HCT116 (cell line): ENCODE measurements at regions not wholly inside any gene's neighbourhood (a gene's known extent, or its start where the extent isn't known, plus 50 kb on each side); places are given as distances from the start of the nearest gene placed in this dataset.

Experiments
- ATAC-seq: fragments of 200-7000 bp; cut with Tn5 transposase; 2 replicates; pipeline ENCODE4 v1.9.1; 2020; ENCODE audit warnings: mild to moderate bottlenecking, moderate library complexity
- BruUV-seq: library from RNA; stranded (reverse); fragments of 400-500 nt; replicated peaks from 2 replicates; lab custom pipeline; 2021; lab: Mats Ljungman, UMichigan
- CTCF ChIA-PET: fragments of 300-600 bp; sonication (Branson Sonifier 250); formaldehyde crosslinking; loops from one replicate; lab custom pipeline; 2021; ENCODE audit warnings: antibody characterized with exemption; lab: Charles Lee
- POLR2A ChIA-PET: fragments of 300-600, 350-600 bp; sonication (Branson Sonifier 250); formaldehyde crosslinking; loops from one replicate; lab custom pipeline; 2021; ENCODE audit warnings: antibody characterized with exemption; lab: Charles Lee
- RAD21 ChIA-PET, 2 experiments: fragments of 300-600 bp; sonication (Branson Sonifier 250); formaldehyde crosslinking; loops; one replicate each; lab custom pipeline; 2023; ENCODE audit warnings: low total read pairs in 2 of 2; ENCODE audit not compliant: uncharacterized antibody in 2 of 2, unreplicated experiment in 2 of 2, low non-redundant PET in 1 of 2; lab: Charles Lee
- DNase-seq: peaks from one replicate; pipeline ENCODE4 v3.0.0-alpha.2; 2010; ENCODE audit warnings: low read depth, low spot score
- H2AFZ ChIP-seq: fragments of 200-600 bp; shearing (Covaris generic), sonication (generic); 2 replicates; pipeline ENCODE4 v1.6.1; 2017; ENCODE audit warnings: low read depth, mixed run types, mixed read lengths, antibody characterized with exemption, low read length; ENCODE audit not compliant: poor library complexity, severe bottlenecking
- H3K27ac ChIP-seq: 2 replicates; pipeline ENCODE4 v1.5.1; 2012; ENCODE audit warnings: low read depth, low read length
- H3K27me3 ChIP-seq: fragments of 200-600 bp; sonication (generic); 2 replicates; pipeline ENCODE4 v1.6.1; 2016; ENCODE audit warnings: mixed run types, low read length, mixed read lengths; ENCODE audit not compliant: insufficient read depth
- H3K36me3 ChIP-seq, 2 experiments: fragments of 200-500 bp in 1 of 2; fragments of 200-600 bp in 1 of 2; sonication (Bioruptor generic) in 1 of 2; sonication (generic) in 1 of 2; 2 replicates each; pipeline versions ENCODE4 v1.5.1 to v1.6.1; 2014 to 2016; ENCODE audit warnings: low read length in 2 of 2, inconsistent platforms in 1 of 2, mixed read lengths in 1 of 2, mixed run types in 1 of 2; ENCODE audit not compliant: insufficient read depth in 2 of 2, control insufficient read depth in 1 of 2
- H3K4me1 ChIP-seq, 2 experiments: fragments of 200-600 bp in 1 of 2; sonication (generic) in 1 of 2; 2 replicates each; pipeline versions ENCODE4 v1.5.1 to v1.6.1; 2012 to 2017; ENCODE audit warnings: low read length in 2 of 2, inconsistent platforms in 1 of 2, mild to moderate bottlenecking in 1 of 2, mixed read lengths in 1 of 2, mixed run types in 1 of 2, moderate library complexity in 1 of 2; ENCODE audit not compliant: insufficient read depth in 2 of 2, control insufficient read depth in 1 of 2
- H3K4me2 ChIP-seq: fragments of 200-600 bp; sonication (generic); 2 replicates; pipeline ENCODE4 v1.6.1; 2017; ENCODE audit warnings: mixed run types, low read length, mixed read lengths
- H3K4me3 ChIP-seq, 2 experiments: fragments of 200-600 bp in 1 of 2; sonication (generic) in 1 of 2; replicated peaks in 1 of 2; 2 replicates each; pipeline ENCODE4 v1.5.1; 2011 to 2016; ENCODE audit warnings: low read length in 2 of 2, control low read depth in 1 of 2, low read depth in 1 of 2, mild to moderate bottlenecking in 1 of 2, mixed read lengths in 1 of 2, mixed run types in 1 of 2
- H3K79me2 ChIP-seq: fragments of 200-600 bp; sonication (generic); 2 replicates; pipeline ENCODE4 v1.6.1; 2017; ENCODE audit warnings: mild to moderate bottlenecking, mixed run types, low read length, moderate library complexity, mixed read lengths; ENCODE audit not compliant: insufficient read depth
- H3K9ac ChIP-seq: fragments of 200-600 bp; sonication (generic); 2 replicates; pipeline ENCODE4 v1.6.1; 2016; ENCODE audit warnings: low read length, mixed read lengths
- H3K9me2 ChIP-seq: fragments of 200-600 bp; sonication (generic), shearing (Covaris generic); 2 replicates; pipeline ENCODE4 v1.6.1; 2017; ENCODE audit warnings: mixed run types, mild to moderate bottlenecking, moderate library complexity; ENCODE audit not compliant: insufficient read depth
- H3K9me3 ChIP-seq, 2 experiments: fragments of 200-500 bp in 1 of 2; fragments of 200-600 bp in 1 of 2; sonication (Bioruptor generic) in 1 of 2; sonication (generic) in 1 of 2; 2 replicates each; pipeline ENCODE4 v1.6.1; 2014 to 2017; ENCODE audit warnings: low read length in 2 of 2, mixed read lengths in 2 of 2, inconsistent platforms in 1 of 2, low read depth in 1 of 2, mild to moderate bottlenecking in 1 of 2, mixed run types in 1 of 2, moderate library complexity in 1 of 2; ENCODE audit not compliant: control insufficient read depth in 1 of 2, insufficient read depth in 1 of 2
- H4K20me1 ChIP-seq: fragments of 200-600 bp; sonication (generic), shearing (Covaris generic); 2 replicates; pipeline ENCODE4 v1.6.1; 2017; ENCODE audit warnings: mixed run types, mild to moderate bottlenecking, moderate library complexity; ENCODE audit not compliant: insufficient read depth
- CEBPB ChIP-seq: IDR thresholded peaks from 2 replicates; pipeline ENCODE4 v1.6.1; 2012; ENCODE audit warnings: low read depth
- EGR1 ChIP-seq: IDR thresholded peaks from 2 replicates; pipeline ENCODE4 v1.6.1; 2012; ENCODE audit warnings: low read depth
- ELF1 ChIP-seq: IDR thresholded peaks from 2 replicates; pipeline ENCODE4 v1.6.1; 2012; ENCODE audit warnings: low read depth, borderline replicate concordance
- EZH2 ChIP-seq: fragments of 200-600 bp; sonication (generic); IDR thresholded peaks from 2 replicates; pipeline ENCODE4 v1.6.1; 2017; ENCODE audit warnings: antibody characterized with exemption, mixed run types
- JUND ChIP-seq: IDR thresholded peaks from 2 replicates; pipeline ENCODE4 v1.6.1; 2012
- SP1 ChIP-seq: IDR thresholded peaks from 2 replicates; pipeline ENCODE4 v1.6.1; 2012; ENCODE audit warnings: low read depth
- SRF ChIP-seq: IDR thresholded peaks from 2 replicates; pipeline ENCODE4 v1.6.1; 2012; ENCODE audit warnings: low read depth
- ZNF274 ChIP-seq: fragments of 200-500 bp; sonication (Bioruptor generic); IDR thresholded peaks from 2 replicates; pipeline ENCODE4 v1.6.1; 2014; ENCODE audit warnings: mild to moderate bottlenecking, low read depth, low read length, inconsistent platforms
- intact Hi-C: fragments of 100-400 bp; cut with micrococcal nuclease; formaldehyde crosslinking; loops from 2 replicates; pipeline ENCODE4 v1.10.0; 2022
- TF ChIP-seq, protein P1 (sequence below): IDR thresholded peaks from 2 replicates; pipeline ENCODE4 v1.6.1; 2012
- TF ChIP-seq, protein P2 (sequence below): IDR thresholded peaks from 2 replicates; pipeline ENCODE4 v1.6.1; 2011; ENCODE audit warnings: mild to moderate bottlenecking, low read length, moderate library complexity; ENCODE audit not compliant: insufficient replicate concordance; ENCODE audit errors: extremely low read depth

DNA sequence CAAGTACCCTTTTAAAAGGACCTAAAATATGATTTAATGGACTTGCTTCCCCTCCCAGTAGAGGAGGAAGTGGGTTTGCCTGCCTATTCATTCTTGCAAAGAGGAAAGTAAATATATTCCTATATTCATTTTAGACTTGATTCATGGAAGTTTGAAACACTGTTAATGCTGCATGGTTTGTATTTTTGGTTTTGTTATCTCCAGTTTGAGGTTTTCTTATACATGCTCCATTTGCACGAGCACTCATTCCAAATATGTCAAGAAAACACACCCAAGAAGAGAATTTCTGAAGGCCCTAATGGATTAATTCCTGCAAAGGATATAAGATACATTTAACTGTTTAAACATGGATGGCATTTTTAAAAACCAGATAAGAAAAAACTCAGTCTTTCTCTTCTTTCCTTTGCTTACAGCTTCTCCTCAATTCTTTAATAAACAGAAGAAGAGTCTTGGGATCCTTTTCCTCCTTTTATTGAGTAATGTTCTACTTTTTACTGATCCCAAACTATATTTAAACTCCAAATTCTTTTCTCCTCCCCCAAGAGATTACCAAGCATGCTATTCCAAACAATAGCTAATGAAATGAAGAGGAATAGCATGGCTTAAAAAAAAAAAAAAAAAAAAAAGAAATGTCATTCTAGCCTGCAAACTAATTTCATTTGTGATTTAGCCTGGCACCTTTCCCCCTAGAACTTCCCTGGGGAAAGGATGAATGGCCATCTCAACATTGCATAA lies 54.6 kb upstream of the LDB2 start:
- Histone ChIP-seq H3K4me2 (no peak overlapping the region), H4K20me1 (no peaks in the 10 kb centered on the region), H3K9me3 (no peaks in the 10 kb centered on the region), H3K9me2 (no peaks in the 10 kb centered on the region), H2AFZ (no peak overlapping the region), H3K4me1 (no peaks in the 10 kb centered on the region), H3K79me2 (no peaks in the 10 kb centered on the region), H3K4me3 (no peak overlapping the region), H3K27ac (no peak overlapping the region), H3K36me3 (no peaks in the 10 kb centered on the region), H3K9ac (no peak overlapping the region), H3K27me3 (peaks cover 3% of the 10 kb centered on the region; the same call in 1 of the 2 replicates)
- ChIA-PET POLR2A (no interaction called here), RAD21 (no interaction called here), CTCF (interaction anchor here (1.6 kb wide), 1 partner anchor 36 kb away, joined by 5 read pairs; no protein-coding TSS in a partner anchor)
- ATAC-seq: no peak
- intact Hi-C loops: no loop called here
- DNase-seq: no peak
- no TSS peak for BruUV-seq
- TF ChIP-seq SP1 (no peak), EZH2 (no peak), SRF (no peak), ELF1 (no peak)
- TF ChIP-seq, protein P1, sequence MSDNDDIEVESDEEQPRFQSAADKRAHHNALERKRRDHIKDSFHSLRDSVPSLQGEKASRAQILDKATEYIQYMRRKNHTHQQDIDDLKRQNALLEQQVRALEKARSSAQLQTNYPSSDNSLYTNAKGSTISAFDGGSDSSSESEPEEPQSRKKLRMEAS: no peak
- TF ChIP-seq, protein P2, sequence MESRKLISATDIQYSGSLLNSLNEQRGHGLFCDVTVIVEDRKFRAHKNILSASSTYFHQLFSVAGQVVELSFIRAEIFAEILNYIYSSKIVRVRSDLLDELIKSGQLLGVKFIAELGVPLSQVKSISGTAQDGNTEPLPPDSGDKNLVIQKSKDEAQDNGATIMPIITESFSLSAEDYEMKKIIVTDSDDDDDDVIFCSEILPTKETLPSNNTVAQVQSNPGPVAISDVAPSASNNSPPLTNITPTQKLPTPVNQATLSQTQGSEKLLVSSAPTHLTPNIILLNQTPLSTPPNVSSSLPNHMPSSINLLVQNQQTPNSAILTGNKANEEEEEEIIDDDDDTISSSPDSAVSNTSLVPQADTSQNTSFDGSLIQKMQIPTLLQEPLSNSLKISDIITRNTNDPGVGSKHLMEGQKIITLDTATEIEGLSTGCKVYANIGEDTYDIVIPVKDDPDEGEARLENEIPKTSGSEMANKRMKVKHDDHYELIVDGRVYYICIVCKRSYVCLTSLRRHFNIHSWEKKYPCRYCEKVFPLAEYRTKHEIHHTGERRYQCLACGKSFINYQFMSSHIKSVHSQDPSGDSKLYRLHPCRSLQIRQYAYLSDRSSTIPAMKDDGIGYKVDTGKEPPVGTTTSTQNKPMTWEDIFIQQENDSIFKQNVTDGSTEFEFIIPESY: no peak

DNA sequence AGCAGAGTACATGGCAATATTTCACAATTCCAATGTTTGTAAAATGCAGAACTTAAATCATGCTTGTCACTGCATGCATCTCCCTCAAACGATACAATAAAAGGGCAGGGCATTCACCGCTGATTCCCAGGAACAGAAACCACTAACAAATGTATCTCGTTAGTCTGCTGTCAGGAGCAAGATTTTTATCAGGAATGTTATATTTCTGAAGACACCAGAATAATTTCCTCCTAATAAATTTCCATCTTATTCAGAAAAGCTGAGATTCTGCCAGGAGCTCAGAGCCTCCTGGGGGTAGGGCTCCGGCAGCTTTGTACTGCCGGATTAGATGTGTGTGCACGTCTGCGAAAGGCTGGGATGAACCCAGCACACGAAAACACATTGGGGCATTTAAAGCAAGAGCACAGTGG lies 54.0 kb upstream of the LDB2 start:
- no peaks in the 10 kb centered on the region for H3K79me2 ChIP-seq
- H3K9ac ChIP-seq: no peak overlapping the region
- ATAC-seq: no peak
- no peak for TF ChIP-seq EGR1
- no peak for TF ChIP-seq SRF
- TF ChIP-seq, protein P2: no peak
- no peak for TF ChIP-seq ZNF274
- no peak for TF ChIP-seq CEBPB
- TF ChIP-seq ELF1: no peak
- no peak for TF ChIP-seq JUND
- RAD21 ChIA-PET: no interaction called here
- H3K9me2 ChIP-seq: no peaks in the 10 kb centered on the region
- peaks cover 3% of the 10 kb centered on the region; the same call in 1 of the 2 replicates for H3K27me3 ChIP-seq
- H3K27ac ChIP-seq: no peak overlapping the region
- no peaks in the 10 kb centered on the region for H3K4me1 ChIP-seq
- H3K4me2 ChIP-seq: no peak overlapping the region
- H3K9me3 ChIP-seq: no peaks in the 10 kb centered on the region
- H3K4me3 ChIP-seq: no peak overlapping the region
- H2AFZ ChIP-seq: no peak overlapping the region
- no TSS peak for BruUV-seq
- CTCF ChIA-PET: interaction anchor here (1.6 kb wide), 1 partner anchor 36 kb away, joined by 5 read pairs; no protein-coding TSS in a partner anchor
- H3K36me3 ChIP-seq: no peaks in the 10 kb centered on the region
- POLR2A ChIA-PET: no interaction called here
- no peaks in the 10 kb centered on the region for H4K20me1 ChIP-seq
- no peak for DNase-seq
- intact Hi-C loops: no loop called here
